Kidney (tissue), 13 donors: ENCODE measurements at regions not wholly inside any gene's neighbourhood (a gene's known extent, or its start where the extent isn't known, plus 50 kb on each side); places are given as distances from the start of the nearest gene placed in this dataset.

ENCODE experiments used
- DNase-seq, 5 donors: peaks; one replicate each; pipeline ENCODE4 v3.0.0-alpha.2; 2013 to 2020
- FAIRE-seq: peaks from 2 replicates; lab custom pipeline; 2012; peaks lifted over from hg19 to GRCh38; lab: Jason Lieb, UNC
- H3K27ac ChIP-seq, 2 donors: one replicate each; pipeline ENCODE4 v1.7.0; 2013; ENCODE audit warnings: low read depth in 2 of 2, low read length in 2 of 2, inconsistent platforms in 1 of 2
- H3K27me3 ChIP-seq: one replicate; pipeline ENCODE4 v1.7.1; 2013; ENCODE audit warnings: low read length, inconsistent platforms; ENCODE audit not compliant: control insufficient read depth, insufficient read depth
- H3K36me3 ChIP-seq, 3 donors: one replicate each; pipeline versions ENCODE4 v1.7.0 to v1.7.1; 2013; ENCODE audit warnings: low read length in 3 of 3, control low read depth in 1 of 3, inconsistent platforms in 1 of 3; ENCODE audit not compliant: insufficient read depth in 3 of 3, control insufficient read depth in 2 of 3
- H3K4me1 ChIP-seq, 3 donors: one replicate each; pipeline versions ENCODE4 v1.7.0 to v1.7.1; 2013; ENCODE audit warnings: low read length in 3 of 3, inconsistent platforms in 1 of 3, low read depth in 1 of 3; ENCODE audit not compliant: control insufficient read depth in 2 of 3, insufficient read depth in 2 of 3
- H3K4me3 ChIP-seq, 3 donors: one replicate each; pipeline versions ENCODE4 v1.7.0 to v1.8.1; 2013; ENCODE audit warnings: low read length in 3 of 3, control low read depth in 1 of 3, inconsistent platforms in 1 of 3
- H3K9ac ChIP-seq, 3 donors: one replicate each; pipeline versions ENCODE4 v1.7.0 to v1.7.1; 2013; ENCODE audit warnings: low read length in 3 of 3, control low read depth in 1 of 3, inconsistent platforms in 1 of 3
- H3K9me3 ChIP-seq, 3 donors: one replicate each; pipeline versions ENCODE4 v1.7.0 to v1.7.1; 2013; ENCODE audit warnings: low read length in 3 of 3, control low read depth in 1 of 3, inconsistent platforms in 1 of 3; ENCODE audit not compliant: control insufficient read depth in 2 of 3, insufficient read depth in 1 of 3
- intact Hi-C: fragments of 100-400 bp; cut with DNase I; formaldehyde crosslinking; loops from one replicate; pipeline ENCODE4 v1.11.1; 2022
- TF ChIP-seq, protein P1 (sequence below): IDR thresholded peaks from 3 replicates; pipeline ENCODE4 v1.5.1; 2012; ENCODE audit warnings: mild to moderate bottlenecking, moderate library complexity, borderline replicate concordance; ENCODE audit not compliant: insufficient read depth; ENCODE audit errors: extremely low read depth
- donor health status: control.
- donor health status: control.
- donor health status: control.
- donor health status: control.
- donor health status: control.
- donor health status: DM: yes; HTN: yes; CAD: no.
- donor health status: Normal renal cell carcinoma (clear cell type).

DNA sequence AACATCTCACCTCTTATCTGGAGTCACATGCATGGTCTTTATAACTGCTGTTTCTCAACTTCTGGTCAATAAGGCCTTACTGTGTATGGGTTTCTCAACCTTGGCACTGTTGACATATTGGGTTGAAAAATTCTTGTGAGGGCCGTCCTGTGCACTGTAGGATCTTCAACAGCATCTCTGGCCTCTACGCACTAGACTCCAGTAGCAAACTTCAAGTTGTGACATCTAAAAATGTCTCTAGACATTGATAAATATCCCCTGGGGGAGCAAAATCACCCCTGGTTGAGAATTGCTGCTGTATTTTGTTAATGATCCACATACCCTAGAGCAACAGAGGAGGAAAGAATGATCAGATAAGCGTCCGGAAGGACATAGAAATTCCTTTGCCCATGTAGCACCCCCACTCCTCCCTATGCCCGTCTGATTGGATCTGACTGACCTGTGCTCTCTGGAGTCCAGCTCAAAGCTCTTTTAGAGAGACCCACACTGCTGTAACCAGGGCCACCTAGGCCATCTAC, 423.5 kb upstream of the ZMIZ1 start:
- Histone ChIP-seq H3K9me3 (peaks cover 0 to 4% (median 3%) of the 10 kb centered on the region in 3 donors), H3K27ac (no peak overlapping the region), H3K4me1 (peaks cover 0 to 5% (median 3%) of the 10 kb centered on the region in 3 donors), H3K9ac (no peak overlapping the region), H3K36me3 (no peaks in the 10 kb centered on the region), H3K4me3 (no peak overlapping the region), H3K27me3 (no peaks in the 10 kb centered on the region)
- DNase-seq: no peak
- intact Hi-C loops: no loop called here
- TF ChIP-seq, protein P1, sequence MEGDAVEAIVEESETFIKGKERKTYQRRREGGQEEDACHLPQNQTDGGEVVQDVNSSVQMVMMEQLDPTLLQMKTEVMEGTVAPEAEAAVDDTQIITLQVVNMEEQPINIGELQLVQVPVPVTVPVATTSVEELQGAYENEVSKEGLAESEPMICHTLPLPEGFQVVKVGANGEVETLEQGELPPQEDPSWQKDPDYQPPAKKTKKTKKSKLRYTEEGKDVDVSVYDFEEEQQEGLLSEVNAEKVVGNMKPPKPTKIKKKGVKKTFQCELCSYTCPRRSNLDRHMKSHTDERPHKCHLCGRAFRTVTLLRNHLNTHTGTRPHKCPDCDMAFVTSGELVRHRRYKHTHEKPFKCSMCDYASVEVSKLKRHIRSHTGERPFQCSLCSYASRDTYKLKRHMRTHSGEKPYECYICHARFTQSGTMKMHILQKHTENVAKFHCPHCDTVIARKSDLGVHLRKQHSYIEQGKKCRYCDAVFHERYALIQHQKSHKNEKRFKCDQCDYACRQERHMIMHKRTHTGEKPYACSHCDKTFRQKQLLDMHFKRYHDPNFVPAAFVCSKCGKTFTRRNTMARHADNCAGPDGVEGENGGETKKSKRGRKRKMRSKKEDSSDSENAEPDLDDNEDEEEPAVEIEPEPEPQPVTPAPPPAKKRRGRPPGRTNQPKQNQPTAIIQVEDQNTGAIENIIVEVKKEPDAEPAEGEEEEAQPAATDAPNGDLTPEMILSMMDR: no peak
- FAIRE-seq: no peak

DNA sequence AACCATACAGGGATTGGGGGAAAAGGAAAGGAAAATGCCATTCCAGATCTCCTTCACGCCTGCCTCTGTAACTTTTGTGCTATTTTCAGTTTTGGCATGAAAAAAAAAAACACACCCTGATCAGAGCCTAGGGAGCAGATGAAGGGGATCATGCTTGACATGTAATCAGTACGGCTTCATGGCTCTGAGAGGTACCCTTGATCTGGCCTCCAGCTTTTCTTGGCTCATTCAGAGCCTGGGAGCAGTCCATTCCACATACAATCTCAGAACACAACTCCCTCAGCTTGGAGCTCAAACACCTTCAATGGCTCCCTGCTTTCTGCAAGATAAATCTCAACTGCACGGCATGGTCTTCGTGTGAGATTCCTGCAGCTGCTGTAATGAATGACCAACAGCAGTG, 422.8 kb upstream of the ZMIZ1 start:
- no peaks in the 10 kb centered on the region for H3K27me3 ChIP-seq
- FAIRE-seq (no peak), DNase-seq (peak in 1 of 5 donors; percentile 51)
- H3K4me3 ChIP-seq: no peak overlapping the region
- peaks cover 0 to 4% (median 3%) of the 10 kb centered on the region in 3 donors for H3K9me3 ChIP-seq
- H3K4me1 ChIP-seq: peaks cover 0 to 5% (median 3%) of the 10 kb centered on the region in 3 donors
- H3K36me3 ChIP-seq: no peaks in the 10 kb centered on the region
- TF ChIP-seq, protein P1: no peak
- intact Hi-C loops: no loop called here
- H3K27ac ChIP-seq: no peak overlapping the region
- no peak overlapping the region for H3K9ac ChIP-seq

DNA sequence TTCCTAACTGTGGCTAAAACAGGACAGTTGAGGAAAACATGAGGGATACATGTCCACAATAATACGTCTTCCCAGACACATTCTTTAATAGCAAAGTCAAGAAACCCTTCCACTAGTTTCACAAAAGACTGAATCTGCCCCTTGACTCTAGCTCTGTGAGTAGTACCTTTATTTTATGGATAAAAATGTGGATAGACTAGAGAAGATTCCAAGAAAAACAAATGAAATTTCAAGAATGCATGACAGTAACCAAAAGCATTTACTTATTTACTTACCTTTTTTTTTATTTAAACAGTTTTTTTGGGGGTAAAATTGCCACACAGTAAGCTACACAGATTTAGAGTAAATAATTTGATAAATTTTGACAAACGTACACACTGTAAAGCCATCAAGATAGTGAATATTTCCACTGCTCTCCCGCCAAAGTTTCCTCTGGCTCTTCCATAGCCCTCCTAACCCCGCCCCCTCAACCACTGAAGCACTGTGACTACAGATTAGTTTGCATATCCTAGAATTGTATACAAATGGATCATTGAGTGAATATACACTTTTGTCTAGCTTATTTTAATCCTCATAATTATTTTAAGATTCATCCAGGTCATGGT, 420.4 kb upstream of the ZMIZ1 start:
- TF ChIP-seq, protein P1: no peak
- Histone ChIP-seq H3K9ac (no peak overlapping the region), H3K27ac (no peak overlapping the region), H3K4me1 (peaks cover 0 to 3% (median 0%) of the 10 kb centered on the region in 3 donors), H3K9me3 (peaks cover 0 to 4% (median 3%) of the 10 kb centered on the region in 3 donors), H3K27me3 (no peaks in the 10 kb centered on the region), H3K4me3 (no peak overlapping the region), H3K36me3 (no peaks in the 10 kb centered on the region)
- FAIRE-seq (no peak), DNase-seq (no peak)
- intact Hi-C loops: no loop called here
